Heart left ventricle (tissue), 13 donors: ENCODE measurements at regions not wholly inside any gene's neighbourhood (a gene's known extent, or its start where the extent isn't known, plus 50 kb on each side); places are given as distances from the start of the nearest gene placed in this dataset.

Experiments
- CTCF ChIP-seq, 12 donors: fragments of 200-600 bp; sonication (generic) in 4 of 12; IDR thresholded peaks; one replicate each; pipeline versions ENCODE4 v1.5.0 to v1.8.0; 2018 to 2022; ENCODE audit warnings: antibody characterized with exemption in 12 of 12, mild to moderate bottlenecking in 5 of 12
- POLR2A ChIP-seq, 2 donors: fragments of 450-650 bp; IDR thresholded peaks; one replicate each; pipeline ENCODE4 v1.6.1; 2017; ENCODE audit warnings: antibody characterized with exemption in 2 of 2, mild to moderate bottlenecking in 2 of 2, moderate library complexity in 2 of 2
- donor health status: ischemic (EF 13 %, LVEDD 7.1; RV severe dilation, severe dysfunction).
- donor health status: DM: no; HTN: yes; CAD: no.
- donor health status: DM: no; HTN: no; CAD: no.
- donor health status: ischemic (EF 25% LVEDD 6.9; RV normal size, moderate dysfunction).
- donor health status: ischemic (EF 25% LVEDD 5.7; RV mildly dilated, moderate dysfunction).
- donor health status: ischemic (EF 35%, LVEDD 5.7; RV mildly dilated, moderate dysfunction).
- donor health status: nonischemic (EF 11% LVEDD 7.7; RV severe dilation, severe dysfunction).
- donor health status: DM: yes; HTN: yes; CAD: no.
- donor health status: PGD.
- donor health status: ischemic (EF 29% LVEDD 5.4; RV normal size, mild dysfunction).
- donor health status: nonischemic (EF 23%, LVEDD 6.1; RV moderate dilation, normal function).

DNA sequence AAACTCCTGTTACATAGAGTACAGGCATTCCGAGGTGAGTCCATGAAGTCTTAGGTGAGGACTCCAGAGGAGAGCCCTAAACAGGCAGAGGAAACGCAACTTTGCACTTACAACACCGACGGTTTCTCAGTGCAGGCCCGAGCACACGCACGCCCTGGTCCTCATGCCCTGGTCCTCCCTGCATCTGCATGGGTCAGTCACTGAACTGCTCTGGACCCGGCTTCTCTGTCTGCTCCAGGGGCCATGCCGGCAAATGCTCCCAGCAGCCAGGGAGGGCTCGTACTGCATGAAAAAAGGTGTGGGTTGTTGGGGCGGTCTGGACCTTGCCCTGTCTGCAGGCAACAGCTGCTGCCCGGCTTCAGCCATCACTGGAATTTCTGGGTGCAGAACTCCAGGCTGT lies 317.3 kb upstream of the SHH start:
- TF ChIP-seq CTCF (IDR thresholded peaks at IDR 0.05) (no peak), POLR2A (IDR thresholded peaks at IDR 0.05) (no peak)
